GM18867 (cell line): ENCODE measurements at regions not wholly inside any gene's neighbourhood (a gene's known extent, or its start where the extent isn't known, plus 50 kb on each side); places are given as distances from the start of the nearest gene placed in this dataset.
A peak's percentile ranks its signal among the peaks of the same experiment; 100 is the strongest.
"Not testable (repeated sequence)": the region's sequence is repeated elsewhere in the genome, so short reads cannot be mapped to it uniquely, and the experiment has no call there.

Experiments used
- ATAC-seq: cut with Tn5 transposase; IDR thresholded peaks from one replicate; pipeline ENCODE4 v1.9.1; 2021; ENCODE audit warnings: mild to moderate bottlenecking, moderate library complexity; ENCODE audit not compliant: unreplicated experiment

DNA sequence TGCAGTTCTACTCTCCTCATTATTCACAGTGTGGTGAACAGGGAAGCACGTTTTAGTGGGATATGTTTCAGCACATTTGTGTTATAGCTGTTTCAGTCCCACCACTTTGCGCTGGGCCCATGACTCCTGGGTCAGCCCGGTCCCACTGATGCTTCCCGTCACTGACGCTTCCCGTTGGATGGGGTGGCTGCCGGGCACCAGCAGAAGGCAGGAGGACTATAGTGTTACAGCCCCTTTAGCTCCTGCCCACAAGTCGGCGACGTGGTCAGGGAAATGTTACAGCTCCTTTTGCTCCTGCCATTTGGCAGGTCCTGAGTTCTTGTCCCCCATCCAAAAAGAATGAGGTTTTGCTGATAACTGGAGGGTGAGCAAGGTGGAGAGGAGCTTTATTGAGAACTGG, 732.2 kb downstream of the NR4A2 start:
- no peak for ATAC-seq

DNA sequence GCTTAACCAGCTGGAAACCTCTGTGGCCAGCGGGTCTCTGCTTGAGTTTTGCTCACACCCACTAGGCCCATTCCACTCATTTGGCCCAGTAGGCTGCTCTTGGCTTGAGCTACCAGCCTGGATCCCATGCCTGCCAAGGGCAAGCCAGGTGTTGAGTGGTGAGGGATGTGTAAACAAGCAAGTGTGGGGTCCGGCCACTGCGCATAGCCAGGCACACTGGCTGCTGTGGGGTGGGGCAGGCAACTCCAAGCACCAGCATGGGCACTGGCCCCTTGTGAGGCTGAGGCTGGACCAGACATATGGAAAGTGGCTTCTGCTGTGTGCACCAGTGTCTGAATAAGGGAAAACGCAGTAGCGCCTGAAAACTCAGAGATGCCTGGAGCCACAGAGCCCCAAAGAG, 732.7 kb downstream of the NR4A2 start:
- ATAC-seq = no peak

DNA sequence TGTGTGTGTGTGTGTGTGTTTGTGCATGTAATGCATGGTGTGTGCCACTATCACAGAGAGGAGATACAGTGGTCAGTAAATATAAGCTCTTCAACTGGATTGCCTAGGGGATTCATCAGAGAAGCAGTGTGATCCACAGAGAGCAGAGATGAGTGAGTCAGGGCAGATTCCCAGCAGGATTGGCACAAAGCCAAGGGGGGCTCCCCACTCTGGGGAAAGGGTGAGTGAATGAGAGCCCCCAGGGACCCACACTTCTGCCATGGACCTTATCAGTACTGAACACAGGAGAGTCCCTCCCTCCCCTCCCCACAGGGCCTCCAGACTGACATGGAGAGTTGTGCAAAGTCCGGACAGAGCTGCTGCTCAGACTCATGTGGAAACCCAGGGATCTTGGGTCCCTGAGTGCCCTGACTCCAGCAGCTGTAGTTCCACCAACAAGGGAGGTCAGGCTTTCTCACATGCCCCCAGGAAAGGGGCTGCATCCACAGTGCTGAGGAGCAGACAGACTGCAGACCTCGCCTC, 748.8 kb downstream of the NR4A2 start:
- no peak for ATAC-seq

DNA sequence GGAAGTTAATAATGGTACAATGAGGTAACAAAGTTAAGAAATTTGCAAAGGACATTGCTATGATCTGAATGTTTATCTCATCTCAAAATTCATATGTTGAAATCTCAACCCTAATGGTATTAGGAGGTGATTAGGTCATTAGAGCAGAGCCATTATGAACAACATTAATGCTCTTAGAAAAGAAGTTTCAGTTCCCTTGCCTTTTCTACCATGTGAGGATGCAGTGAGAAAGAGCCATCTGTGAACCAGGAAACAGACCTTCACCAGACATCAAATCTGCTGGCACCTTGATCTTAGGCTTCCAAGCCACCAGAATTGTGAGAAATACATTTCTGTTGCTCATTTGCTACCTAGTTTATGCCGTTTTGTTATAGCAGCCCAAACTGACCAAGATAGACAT, 757.6 kb downstream of the NR4A2 start:
- peak; percentile 54 for ATAC-seq

DNA sequence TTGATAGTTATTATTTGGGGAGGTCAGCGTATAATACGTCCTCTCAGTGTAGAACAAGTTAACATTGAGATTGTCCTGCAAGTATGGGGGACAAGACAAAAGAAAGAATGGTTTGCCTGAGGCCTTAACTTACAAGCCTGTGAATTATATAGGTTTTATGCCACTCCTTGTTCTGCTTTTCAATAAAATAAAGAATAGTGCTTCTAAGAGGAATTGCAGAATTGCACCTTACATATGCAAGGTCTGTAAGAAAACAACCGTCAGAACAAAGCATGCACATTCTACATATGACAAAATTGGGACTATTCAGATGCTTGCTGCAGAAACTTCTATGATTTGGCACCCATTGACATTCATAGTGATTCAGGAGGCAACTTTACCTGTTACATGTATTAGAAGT, 785.0 kb downstream of the NR4A2 start:
- no peak for ATAC-seq

DNA sequence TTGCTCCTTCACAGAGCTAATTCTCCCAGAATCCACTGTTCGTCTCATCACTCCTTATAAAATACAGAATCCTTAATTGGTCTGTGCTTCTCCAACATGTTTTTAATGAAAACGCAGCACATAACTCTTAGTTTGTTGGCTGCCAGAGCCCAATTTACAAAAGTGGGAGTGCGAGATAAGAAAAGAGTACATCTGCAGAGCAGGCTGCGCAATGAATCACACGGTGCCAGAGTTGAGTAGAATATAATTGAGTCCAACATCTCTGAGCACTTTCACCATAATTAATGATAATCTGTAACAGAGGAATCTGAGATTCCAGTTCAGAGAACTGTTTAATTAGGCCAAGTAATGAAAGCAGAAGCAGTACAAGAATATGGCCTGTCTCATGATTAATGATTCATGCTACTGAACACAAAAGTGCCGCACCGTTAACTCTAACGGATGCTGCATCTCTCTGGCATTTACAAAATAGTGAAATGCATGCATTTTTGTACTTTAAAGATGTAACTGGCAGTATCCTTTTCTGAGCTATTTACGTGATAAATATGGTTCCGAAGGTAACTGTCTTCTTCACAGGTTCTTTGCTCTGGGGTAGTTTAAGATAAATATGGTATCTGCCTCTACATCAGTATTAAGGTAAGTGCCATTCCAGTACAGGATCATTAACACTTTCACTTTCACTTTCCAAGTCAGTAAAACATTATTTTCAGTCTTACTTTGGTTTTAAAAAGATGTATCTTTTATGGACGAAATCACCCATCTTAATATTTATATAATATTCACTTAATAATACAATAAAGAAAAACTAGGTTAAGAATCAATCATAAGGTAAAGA, 785.6 kb downstream of the NR4A2 start:
- ATAC-seq = no peak

DNA sequence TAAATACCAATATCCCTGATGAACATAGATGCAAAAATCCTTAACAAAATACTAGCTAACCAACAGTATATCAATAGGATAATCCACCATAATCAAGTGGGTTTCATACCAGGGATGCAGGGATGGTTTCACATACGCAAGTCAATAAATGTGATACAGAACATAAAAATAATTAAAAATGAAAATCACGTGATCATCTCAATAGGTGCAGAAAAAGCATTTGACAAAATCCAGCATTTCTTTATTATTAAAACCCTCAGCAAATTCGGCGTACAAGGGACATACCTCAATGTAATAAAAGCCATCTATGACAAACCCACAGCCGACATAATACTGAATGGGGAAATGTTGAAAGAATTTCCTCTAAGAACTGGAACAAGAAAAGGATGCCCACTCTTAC, 793.5 kb downstream of the NR4A2 start:
- ATAC-seq = not testable (repeated sequence)

DNA sequence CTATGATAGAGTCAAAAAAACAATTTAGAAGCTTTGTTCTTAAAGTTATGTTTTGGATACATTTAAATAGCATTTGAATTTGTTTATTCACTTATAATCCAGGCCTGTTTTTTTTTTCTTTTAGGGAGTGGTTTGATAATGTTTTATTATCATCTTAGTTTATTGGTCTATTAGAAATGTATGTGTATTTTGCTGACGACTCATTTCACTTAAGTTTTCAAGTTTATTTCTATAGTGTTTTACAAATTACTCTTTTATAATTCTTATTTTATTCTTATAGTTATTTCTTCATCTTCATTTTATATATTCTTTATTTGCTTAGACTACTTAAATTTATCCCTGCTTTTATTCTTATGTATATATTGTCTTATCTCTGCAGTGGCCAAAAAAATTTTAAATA, 804.5 kb downstream of the NR4A2 start:
- ATAC-seq = no peak

DNA sequence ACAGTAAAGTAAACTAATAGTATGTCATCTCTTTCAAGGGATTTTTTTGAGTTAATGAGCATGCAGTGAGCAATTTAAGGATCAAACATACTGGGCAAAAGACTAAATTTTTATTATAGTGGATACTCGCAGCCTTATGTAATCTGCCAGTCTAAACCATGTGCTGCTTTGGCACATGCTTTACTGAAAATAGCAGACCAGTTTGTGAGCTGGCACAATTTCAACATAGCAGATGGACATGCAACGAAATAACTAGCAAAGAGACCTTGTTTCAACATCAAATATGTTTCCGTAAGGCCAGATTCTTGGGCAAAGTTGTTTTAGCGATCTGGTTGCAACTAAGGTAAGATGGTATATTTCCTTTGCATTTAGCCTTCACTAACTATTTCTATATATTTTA, 807.3 kb downstream of the NR4A2 start:
- ATAC-seq = no peak

DNA sequence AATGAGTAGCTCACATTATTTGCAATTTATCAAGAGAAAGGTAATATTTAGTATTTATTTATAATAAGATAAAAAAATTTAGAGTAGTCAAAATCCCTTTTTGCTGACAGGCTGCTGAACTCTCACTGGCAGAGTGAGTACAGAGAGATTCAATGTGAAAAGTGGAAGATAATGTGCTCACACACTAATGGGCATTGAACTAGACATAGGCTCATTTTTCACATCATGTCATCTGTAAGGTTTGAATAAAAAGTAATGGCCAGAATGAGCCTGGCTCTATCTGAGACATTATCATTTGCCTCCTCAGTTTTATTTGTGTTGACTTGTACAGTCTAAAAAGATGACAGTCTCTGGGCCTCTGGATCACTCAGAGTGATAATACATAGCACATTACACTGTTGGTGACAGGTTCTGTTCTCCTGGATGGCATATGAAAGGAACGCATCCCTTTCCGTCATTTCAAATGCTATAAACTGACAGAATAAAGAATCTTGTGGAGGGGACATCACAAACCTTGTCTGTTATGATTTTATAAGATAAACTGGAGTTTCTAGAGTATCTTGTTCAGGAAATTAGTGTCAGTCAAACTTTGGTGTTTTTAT, 812.9 kb downstream of the NR4A2 start:
- no peak for ATAC-seq

DNA sequence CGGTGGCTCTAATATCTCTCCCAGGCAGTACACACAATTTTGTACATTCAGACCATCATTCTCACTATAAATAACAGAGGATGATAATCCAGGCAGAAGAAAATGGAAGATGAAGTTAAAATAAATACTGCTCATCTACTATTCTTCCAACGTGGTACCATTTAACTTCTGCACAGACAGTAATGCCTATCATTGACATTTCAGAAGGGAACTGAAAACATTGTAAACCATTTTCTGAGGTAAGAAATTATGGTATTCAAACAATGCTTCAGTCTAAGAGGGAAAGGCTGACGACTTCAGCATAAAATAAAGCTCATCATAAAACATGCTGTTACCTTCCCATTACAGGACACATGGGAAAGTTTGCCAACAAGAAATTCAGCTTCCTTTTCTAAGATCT, 814.4 kb downstream of the NR4A2 start:
- no peak for ATAC-seq

DNA sequence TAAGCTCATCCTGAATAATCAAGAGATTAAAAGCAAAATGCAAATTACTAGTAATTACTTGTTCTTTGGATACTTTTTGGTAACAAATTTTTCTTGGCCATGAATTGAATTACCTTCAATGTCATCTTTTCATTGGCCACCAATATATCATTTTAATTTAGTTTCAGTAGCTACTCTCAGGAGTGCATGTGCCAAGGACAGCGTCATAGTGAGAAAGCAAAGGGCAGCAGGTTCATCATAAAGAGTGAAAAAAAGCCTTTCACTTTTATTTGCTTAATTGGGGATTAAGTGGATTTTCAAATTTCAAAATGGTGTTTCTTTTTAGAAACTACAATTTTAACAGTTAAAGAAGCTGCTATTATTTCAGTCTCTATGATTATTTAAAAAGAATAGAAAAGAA, 815.2 kb downstream of the NR4A2 start:
- ATAC-seq = no peak

DNA sequence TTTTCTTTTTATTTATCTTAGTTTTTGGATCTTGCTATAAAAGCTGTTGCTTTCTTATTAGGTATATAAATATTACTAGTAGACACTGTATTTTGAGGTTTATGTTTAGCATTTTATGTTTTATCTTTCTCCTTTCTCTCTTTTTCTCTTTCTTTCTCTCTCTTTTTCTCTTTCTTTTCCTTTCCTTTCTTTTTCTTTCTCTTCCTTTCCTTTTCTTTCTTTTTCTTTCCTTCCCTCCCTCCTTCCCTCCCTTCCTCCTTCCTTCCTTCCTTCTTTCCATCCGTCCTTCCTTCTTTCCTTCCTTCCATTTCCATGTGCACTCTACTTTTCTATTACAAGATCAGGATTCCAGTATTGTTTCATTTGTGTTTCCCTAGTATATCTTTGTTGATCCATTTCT, 814.8 kb downstream of the KCNJ3 start:
- ATAC-seq = no peak

DNA sequence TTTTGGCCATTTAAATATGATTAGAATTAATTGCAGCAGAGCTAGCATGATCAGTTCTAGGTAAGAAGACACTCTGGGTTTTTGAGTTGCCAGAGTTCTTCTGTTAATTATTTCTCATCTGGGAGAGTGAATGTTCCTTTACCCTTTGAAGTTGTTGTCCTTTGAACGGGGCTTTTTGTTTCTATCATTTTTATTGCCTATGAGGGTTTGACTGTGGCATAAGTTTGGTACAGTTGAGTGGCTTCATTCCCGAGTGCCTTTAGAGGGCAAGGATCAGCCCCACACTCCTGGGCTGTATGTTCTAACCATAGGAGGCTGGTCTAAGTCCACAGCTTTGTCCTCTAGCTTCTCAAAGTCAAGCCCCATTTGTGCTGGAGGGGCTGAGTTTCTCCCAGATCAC, 804.3 kb downstream of the KCNJ3 start:
- ATAC-seq = no peak

DNA sequence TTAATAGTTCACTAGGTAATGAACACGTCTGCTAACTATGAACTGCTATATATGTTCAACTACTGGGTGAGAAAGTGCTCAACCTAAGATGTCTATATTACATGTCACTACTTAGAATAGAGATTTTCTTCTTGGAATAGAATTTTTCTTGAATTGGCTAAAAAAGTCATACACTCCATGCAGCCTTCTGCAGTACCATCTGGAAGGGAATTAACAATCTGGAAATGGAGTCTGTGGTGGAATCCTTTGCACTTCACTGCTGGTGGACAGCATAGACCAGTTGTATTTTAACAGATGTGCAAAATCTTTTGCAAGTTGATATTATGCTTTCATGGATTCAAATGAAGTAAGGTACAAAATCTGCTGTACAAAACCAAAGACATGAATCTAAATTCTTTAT, 799.6 kb downstream of the KCNJ3 start:
- no peak for ATAC-seq

DNA sequence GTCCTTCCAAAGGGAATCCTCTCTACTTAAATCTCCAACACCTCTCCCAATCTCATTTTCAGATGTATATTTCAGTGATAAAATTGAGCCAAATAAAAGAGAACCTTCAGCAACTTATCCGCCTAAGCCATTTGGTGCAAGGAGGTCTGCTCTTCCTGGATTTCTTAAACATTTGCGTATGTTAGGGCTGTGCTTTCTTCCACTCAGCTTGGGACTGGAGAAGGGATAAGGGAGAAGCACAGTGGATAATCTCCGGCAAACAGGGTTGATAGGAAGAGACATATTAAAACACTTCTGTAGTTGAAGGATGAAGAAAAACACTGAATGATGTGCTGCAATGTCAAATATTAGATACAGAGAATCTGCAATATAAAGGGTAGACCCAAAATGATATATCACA, 796.2 kb downstream of the KCNJ3 start:
- ATAC-seq = no peak

DNA sequence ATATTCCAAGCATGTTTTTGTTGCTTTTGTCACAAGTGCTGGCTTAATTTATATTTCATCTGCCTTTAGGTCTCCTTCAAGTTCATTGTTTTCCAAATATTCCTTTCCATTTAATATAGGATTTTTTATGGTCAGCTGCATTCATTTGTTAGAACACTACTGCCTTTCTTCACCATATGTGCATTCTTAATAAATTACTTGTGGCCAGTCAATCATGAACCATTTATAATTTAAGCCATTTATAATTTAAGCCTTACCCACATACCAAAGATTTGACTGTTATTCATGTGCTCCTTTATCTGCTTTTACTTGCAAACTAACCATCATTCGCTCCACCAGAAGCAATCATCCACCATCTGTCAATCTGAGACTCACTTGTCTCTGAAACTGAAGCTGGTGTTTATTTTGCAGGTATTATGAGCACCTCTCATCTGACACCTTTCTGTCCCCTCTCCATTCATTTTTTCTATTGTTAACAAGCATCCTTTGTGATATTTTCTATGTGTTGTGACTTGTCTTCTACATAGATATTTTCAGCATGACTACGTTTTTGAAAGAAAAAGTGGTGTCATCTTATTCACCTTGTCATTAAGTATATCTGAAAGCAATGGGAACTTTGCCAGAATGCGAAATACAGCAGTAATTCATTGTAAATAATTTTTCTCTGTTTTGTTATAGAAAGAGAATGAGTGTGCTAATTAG, 786.8 kb downstream of the KCNJ3 start:
- ATAC-seq = no peak

DNA sequence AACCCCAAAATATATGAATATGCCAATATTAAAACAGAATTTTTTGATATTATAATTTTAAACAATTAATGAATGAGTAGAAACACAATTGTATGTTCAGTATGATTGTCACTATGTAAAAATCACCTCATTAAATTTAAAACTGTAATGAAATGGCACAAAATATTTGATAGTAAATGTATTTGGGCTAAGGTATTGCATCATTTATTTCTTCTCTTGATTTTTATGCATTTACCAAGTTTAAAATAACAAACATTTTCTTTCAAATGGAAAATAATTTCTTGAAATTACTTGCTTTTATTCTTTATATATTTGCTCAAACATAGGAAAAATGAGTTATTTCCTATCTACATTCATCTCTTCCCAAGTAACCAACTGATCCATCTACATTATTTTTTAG, 782.6 kb downstream of the KCNJ3 start:
- ATAC-seq = no peak

DNA sequence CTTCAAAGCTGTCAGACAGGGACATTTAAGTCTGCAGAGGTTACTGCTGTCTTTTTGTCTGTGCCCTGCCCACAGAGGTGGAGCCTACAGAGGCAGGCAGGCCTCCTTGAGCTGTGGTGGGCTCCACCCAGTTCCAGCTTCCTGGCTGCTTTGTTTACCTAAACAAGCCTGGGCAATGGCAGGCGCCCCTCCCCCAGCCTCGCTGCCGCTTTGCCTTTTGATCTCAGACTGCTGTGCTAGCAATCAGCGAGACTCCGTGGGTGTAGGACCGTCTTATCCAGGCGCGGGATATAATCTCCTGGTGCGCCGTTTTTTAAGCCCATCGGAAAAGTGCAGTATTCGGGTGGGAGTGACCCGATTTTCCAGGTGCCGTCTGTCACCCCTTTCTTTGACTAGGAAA, 773.5 kb downstream of the KCNJ3 start:
- not testable (repeated sequence) for ATAC-seq

DNA sequence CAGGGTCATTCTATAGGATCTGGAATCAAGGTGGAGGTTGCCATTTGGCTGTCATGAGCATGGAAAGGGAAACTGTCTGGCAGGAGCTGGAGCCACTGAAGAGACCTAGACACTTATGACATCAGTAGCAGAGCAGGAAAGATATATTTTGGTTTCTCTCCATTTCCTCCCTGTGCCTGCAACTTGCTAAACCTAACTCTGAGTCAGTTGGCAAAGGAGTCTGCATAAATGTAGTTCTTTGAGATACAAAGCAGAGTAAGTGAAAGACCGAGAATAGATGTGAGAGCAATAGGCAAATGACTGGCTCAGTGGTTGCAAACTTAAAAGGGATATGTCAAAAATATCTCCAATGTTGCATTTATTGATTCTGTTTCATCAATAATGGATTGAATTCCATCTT, 757.7 kb downstream of the KCNJ3 start:
- peak; percentile 54 for ATAC-seq

DNA sequence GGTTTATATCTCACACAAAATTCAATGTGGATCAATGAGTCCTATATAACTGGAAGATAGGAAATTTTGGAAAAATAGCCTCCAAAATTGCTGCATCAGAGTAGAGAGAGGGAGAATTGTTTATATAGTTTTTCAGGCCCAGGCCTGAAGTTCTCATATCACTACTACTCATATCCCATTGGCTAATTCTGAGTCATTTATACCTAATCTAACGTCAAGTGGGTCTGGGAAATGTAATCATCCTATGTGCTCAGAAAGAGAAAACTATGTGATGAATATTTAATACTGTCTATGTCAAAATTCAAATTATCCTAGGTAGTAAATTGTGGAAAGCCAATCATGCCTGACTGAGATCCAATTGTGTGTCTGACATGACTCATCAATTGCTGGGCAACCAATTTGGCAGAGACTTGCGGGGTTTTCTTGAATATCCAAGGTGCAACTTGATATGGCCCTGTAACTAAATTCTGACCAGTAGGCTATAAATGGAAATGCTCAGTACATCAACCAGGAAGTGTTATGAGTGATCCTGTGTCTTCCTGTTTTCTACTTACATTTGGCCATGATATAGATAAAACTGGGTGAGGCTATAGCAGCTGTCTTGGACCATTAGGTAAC, 744.4 kb downstream of the KCNJ3 start:
- no peak for ATAC-seq
